ENCODE measurements at regions not wholly inside any gene's neighbourhood (a gene's known extent, or its start where the extent isn't known, plus 50 kb on each side); places are given as distances from the start of the nearest gene placed in this dataset.

DNA sequence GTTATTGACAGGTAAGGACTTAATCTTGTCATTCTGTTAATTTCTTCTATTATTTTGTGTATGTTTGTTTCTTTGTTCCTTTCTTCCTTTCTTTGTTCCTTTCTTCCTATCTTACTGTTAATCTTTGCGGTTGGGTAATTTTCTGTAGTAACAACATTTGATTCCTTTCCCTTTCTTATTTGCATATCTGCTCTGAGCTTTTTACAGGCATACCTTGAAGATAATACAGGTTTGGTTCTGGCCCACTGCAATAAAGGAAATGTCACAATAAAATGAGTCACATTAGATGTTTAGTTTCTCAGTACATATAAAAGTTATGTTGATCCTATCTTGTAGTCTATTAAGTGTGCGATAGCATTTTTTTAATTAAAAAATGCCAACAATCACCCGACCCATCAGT, 440.7 kb downstream of the NFIB start:
- Mint-ChIP-seq H3K4me3 (no peak overlapping the region), H3K27me3 (no peaks in the 10 kb centered on the region), H3K27ac (peak overlapping the region in 1 of 3 donors; percentile 34), H3K36me3 (no peaks in the 10 kb centered on the region), H3K9me3 (peaks cover 0 to 12% (median 5%) of the 10 kb centered on the region in 3 donors), H3K4me1 (no peaks in the 10 kb centered on the region)

- Mint-ChIP-seq H3K4me3 (no peak overlapping the region), H3K4me1 (no peaks in the 10 kb centered on the region), H3K27ac (no peak overlapping the region), H3K36me3 (no peaks in the 10 kb centered on the region), H3K27me3 (no peaks in the 10 kb centered on the region), H3K9me3 (peaks cover 0 to 6% (median 3%) of the 10 kb centered on the region in 3 donors)
Observed at GRCh38 chr9:13868336-13868735, 445.6 kb downstream of the NFIB start.

DNA sequence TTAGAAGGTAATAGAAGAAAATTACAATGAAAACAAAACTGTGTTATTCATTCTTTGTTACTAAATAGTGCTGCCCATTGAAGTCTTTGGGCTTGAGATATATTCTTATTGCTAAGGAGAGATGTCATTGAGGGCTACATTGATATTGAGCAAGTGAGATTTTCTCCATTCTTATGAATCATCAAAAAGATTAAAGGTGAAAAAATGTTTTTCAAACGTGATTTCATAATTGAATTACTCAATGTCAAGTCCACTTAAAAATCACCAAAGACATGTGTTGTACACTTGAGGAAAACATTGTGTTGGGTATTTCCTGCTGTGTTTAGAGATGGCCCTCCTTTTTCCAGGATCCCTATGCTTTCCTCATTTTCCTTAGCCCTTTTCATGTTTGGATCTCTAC, 448.1 kb downstream of the NFIB start:
- Mint-ChIP-seq H3K4me3 (no peak overlapping the region), H3K27me3 (no peaks in the 10 kb centered on the region), H3K27ac (no peak overlapping the region), H3K36me3 (no peaks in the 10 kb centered on the region), H3K9me3 (peaks cover 0 to 3% (median 0%) of the 10 kb centered on the region in 3 donors), H3K4me1 (no peaks in the 10 kb centered on the region)

DNA sequence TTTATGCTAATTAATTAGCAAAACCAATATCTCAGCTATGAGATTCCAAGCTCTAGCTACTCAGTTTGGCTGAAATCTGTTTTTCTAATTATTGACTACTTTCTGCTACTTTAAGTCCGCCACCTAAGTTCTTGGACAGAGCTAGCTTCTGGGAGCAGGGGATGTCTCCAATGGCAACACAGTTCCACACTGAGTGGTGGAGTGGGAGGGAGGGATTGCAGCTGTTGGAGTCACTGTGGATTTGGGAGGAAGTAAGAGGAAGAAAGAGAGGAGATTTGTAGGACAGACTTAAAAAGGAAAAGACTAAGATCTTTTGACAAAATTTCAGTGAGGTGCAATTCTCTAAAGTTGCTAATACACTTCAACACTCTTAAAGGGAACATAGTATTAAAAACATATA, 450.8 kb downstream of the NFIB start:
- no peaks in the 10 kb centered on the region for H3K4me1 Mint-ChIP-seq
- no peak overlapping the region for H3K4me3 Mint-ChIP-seq
- peaks cover 0 to 7% (median 0%) of the 10 kb centered on the region in 3 donors for H3K9me3 Mint-ChIP-seq
- no peaks in the 10 kb centered on the region for H3K36me3 Mint-ChIP-seq
- no peak overlapping the region for H3K27ac Mint-ChIP-seq
- no peaks in the 10 kb centered on the region for H3K27me3 Mint-ChIP-seq

DNA sequence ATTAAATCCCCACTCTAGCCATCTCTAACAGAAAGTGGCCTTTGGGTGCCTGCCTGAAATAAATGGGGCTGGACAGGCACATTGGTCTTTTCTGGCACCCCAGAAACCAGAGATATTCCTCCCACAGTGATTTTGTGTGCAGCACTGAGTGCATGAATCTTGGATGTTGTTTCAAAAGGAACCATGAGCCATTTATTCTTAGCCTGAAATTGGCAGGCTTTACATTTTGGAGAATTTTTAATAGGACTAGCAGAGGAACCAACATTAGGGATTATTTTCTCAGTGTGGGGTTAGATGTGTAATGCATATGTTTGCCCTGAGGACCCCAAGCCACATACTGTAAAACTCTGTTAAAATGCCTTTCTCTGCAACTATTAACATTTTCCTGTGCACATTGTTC, 451.3 kb downstream of the NFIB start:
- H3K4me3 Mint-ChIP-seq, result no peak overlapping the region
- peaks cover 0 to 7% (median 0%) of the 10 kb centered on the region in 3 donors for H3K9me3 Mint-ChIP-seq
- H3K36me3 Mint-ChIP-seq, result no peaks in the 10 kb centered on the region
- H3K4me1 Mint-ChIP-seq, result no peaks in the 10 kb centered on the region
- H3K27ac Mint-ChIP-seq, result no peak overlapping the region
- H3K27me3 Mint-ChIP-seq, result no peaks in the 10 kb centered on the region

GRCh38 chr9:13860946-13861640, 452.8 kb downstream of the NFIB start:
- no peaks in the 10 kb centered on the region for H3K27me3 Mint-ChIP-seq
- H3K4me3 Mint-ChIP-seq, result no peak overlapping the region
- no peak overlapping the region for H3K27ac Mint-ChIP-seq
- H3K36me3 Mint-ChIP-seq, result no peaks in the 10 kb centered on the region
- H3K9me3 Mint-ChIP-seq, result peaks cover 0 to 5% (median 0%) of the 10 kb centered on the region in 3 donors
- H3K4me1 Mint-ChIP-seq, result no peaks in the 10 kb centered on the region

DNA sequence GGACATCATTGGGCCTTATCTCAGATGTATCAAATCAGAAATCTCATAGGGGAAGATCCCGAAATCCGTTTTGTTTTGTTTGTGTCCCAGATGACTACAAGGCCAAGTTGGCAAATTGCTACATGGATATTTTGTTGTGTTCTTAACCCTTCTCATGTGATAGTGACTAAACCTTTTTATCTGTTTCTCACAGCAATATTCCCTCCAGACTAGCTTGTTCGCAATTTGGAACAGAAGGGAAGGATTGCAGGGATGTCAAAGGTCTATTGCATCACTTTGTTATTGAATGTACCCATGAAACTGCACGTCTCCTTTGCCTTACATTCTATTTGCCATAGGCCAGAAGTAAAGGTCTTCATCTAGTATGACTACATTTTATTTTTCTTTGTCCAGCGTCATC, 453.9 kb downstream of the NFIB start:
- Mint-ChIP-seq H3K4me1 (no peaks in the 10 kb centered on the region), H3K27me3 (no peaks in the 10 kb centered on the region), H3K4me3 (no peak overlapping the region), H3K27ac (no peak overlapping the region), H3K9me3 (peaks cover 0 to 11% (median 0%) of the 10 kb centered on the region in 3 donors), H3K36me3 (no peaks in the 10 kb centered on the region)

GRCh38 chr9:13857521-13857920, 456.4 kb downstream of the NFIB start:
- Mint-ChIP-seq H3K4me3 (no peak overlapping the region), H3K9me3 (peaks cover 2 to 11% (median 3%) of the 10 kb centered on the region in 3 donors), H3K27ac (no peak overlapping the region), H3K36me3 (no peaks in the 10 kb centered on the region), H3K27me3 (no peaks in the 10 kb centered on the region), H3K4me1 (no peaks in the 10 kb centered on the region)

GRCh38 chr9:13847270-13847669, 466.7 kb downstream of the NFIB start:
- Mint-ChIP-seq H3K27ac (no peak overlapping the region), H3K27me3 (no peaks in the 10 kb centered on the region), H3K36me3 (no peaks in the 10 kb centered on the region), H3K9me3 (peaks cover 6 to 20% (median 6%) of the 10 kb centered on the region in 3 donors), H3K4me3 (no peak overlapping the region), H3K4me1 (no peaks in the 10 kb centered on the region)

DNA sequence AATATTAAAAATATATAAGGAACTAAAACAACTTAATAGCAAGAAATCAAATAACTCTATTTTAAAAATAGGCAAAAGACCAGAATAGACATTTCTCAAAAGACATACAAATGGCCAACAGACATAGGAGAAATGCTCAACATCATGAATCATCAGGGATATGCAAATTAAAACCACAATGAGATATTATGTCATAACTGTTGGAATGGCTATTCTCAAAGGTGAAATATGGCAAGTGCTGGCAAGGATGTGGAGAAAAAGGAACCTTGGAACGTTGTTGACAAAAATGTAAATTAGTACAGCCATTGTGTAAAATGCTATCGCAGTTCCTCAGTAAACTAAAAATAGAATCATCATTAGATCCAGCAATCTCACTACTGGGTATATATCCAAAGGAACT, 468.5 kb downstream of the NFIB start:
- Mint-ChIP-seq H3K4me1 (no peaks in the 10 kb centered on the region), H3K27me3 (no peaks in the 10 kb centered on the region)

DNA sequence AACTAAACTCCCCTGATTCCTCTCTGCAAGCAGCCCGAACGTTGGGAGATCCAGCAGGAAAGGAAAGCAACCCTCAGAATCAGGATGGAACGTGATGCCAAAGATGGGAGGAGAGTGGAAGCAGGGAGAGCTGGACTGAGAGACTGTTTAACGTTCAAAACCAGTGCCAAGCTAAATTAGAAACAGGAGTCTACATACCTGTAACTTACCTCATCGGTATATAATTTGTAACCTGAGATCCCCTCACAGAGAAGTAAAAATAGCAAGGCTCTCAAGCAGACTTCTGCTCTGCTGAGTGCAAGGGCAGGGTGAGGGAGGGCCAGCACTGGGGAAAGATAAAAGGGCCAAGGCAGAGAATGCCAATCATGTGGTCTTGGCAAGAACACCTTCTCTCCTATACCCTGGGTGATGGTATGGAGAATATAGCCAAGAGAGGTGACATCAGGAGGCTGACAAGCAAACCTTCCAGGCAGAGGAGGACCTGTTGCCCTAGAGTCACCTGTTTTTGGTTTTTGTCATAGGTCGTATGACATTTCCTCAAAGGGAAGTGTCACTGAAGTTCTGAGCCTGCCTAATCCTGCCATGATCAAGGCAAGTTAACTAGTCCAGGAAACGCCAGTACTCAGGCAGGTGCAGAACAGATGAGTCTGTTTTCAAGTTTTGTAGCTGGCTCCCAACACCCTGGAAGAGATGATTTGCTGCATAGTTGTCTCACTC, 472.0 kb downstream of the NFIB start:
- Mint-ChIP-seq H3K27ac (no peak overlapping the region), H3K9me3 (peaks cover 6 to 20% (median 6%) of the 10 kb centered on the region in 3 donors), H3K27me3 (no peaks in the 10 kb centered on the region), H3K4me1 (peaks cover 0 to 2% (median 0%) of the 10 kb centered on the region in 3 donors), H3K36me3 (no peaks in the 10 kb centered on the region), H3K4me3 (no peak overlapping the region)

More for the DNA sequence above, 468.5 kb downstream of the NFIB start:
- no peaks in the 10 kb centered on the region for H3K36me3 Mint-ChIP-seq
- H3K27ac Mint-ChIP-seq, result no peak overlapping the region
- H3K9me3 Mint-ChIP-seq, result peaks cover 6 to 20% (median 6%) of the 10 kb centered on the region in 3 donors
- no peak overlapping the region for H3K4me3 Mint-ChIP-seq

GRCh38 chr9:13832446-13832845, 481.5 kb downstream of the NFIB start:
- Mint-ChIP-seq H3K27me3 (no peaks in the 10 kb centered on the region), H3K27ac (no peak overlapping the region), H3K36me3 (peaks cover 2% of the 10 kb centered on the region), H3K4me3 (no peak overlapping the region), H3K4me1 (no peaks in the 10 kb centered on the region), H3K9me3 (peaks cover 4 to 11% (median 4%) of the 10 kb centered on the region in 3 donors)

DNA sequence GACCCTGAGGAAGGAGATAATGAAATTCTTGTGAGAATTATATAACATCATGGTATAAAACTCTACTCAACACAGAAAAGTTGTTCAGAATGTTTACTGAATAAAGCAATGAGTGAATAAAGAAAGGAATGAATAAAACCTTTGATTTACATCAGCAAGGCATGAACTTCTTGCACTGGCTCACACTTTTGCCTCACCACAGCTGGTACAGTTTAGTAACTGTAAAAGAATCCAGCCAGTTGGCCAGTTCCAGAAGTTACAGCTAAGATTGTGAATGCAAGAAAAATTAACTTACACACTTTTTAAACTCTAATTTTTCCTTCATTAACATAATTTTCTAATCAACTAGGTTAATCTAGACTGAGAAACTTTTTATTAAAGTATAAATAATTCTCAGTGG, 490.9 kb downstream of the NFIB start:
- H3K4me1 Mint-ChIP-seq, result no peaks in the 10 kb centered on the region
- H3K9me3 Mint-ChIP-seq, result peaks cover 3 to 14% (median 6%) of the 10 kb centered on the region in 3 donors
- no peaks in the 10 kb centered on the region for H3K27me3 Mint-ChIP-seq
- H3K36me3 Mint-ChIP-seq, result peaks cover 1% of the 10 kb centered on the region
- H3K27ac Mint-ChIP-seq, result no peak overlapping the region
- no peak overlapping the region for H3K4me3 Mint-ChIP-seq

GRCh38 chr9:13817754-13818278, 496.1 kb downstream of the NFIB start:
- Mint-ChIP-seq H3K9me3 (peaks cover 5 to 27% (median 6%) of the 10 kb centered on the region in 3 donors), H3K4me3 (no peak overlapping the region), H3K27ac (no peak overlapping the region), H3K27me3 (no peaks in the 10 kb centered on the region), H3K36me3 (peaks cover 1% of the 10 kb centered on the region), H3K4me1 (no peaks in the 10 kb centered on the region)

GRCh38 chr9:13816837-13817236, 497.1 kb downstream of the NFIB start:
- no peaks in the 10 kb centered on the region for H3K4me1 Mint-ChIP-seq
- no peak overlapping the region for H3K27ac Mint-ChIP-seq
- peaks cover 1% of the 10 kb centered on the region for H3K36me3 Mint-ChIP-seq
- H3K4me3 Mint-ChIP-seq, result no peak overlapping the region
- H3K27me3 Mint-ChIP-seq, result no peaks in the 10 kb centered on the region
- H3K9me3 Mint-ChIP-seq, result peaks cover 5 to 27% (median 6%) of the 10 kb centered on the region in 3 donors
